ENCODE measurements at regions not wholly inside any gene's neighbourhood (a gene's known extent, or its start where the extent isn't known, plus 50 kb on each side); places are given as distances from the start of the nearest gene placed in this dataset.

GRCh38 chr10:113278664-113279063 lies 274.2 kb upstream of the HABP2 start:
- Histone ChIP-seq H4K20me1 (ENCODE audit: insufficient read depth) (no peaks in the 10 kb centered on the region), H3K27ac (no peak overlapping the region), H3K4me1 (replicated peaks; ENCODE audit: insufficient read depth) (no peaks in the 10 kb centered on the region), H3K79me2 (ENCODE audit: low read depth) (no peaks in the 10 kb centered on the region), H3K4me2 (no peak overlapping the region), H3F3A (ENCODE audit: insufficient read depth, low read depth) (no peaks in the 10 kb centered on the region), H3K27me3 (ENCODE audit: insufficient read depth, low read depth) (no peaks in the 10 kb centered on the region), H2AFZ (no peak overlapping the region), H3K9me3 (ENCODE audit: insufficient read depth, low read depth) (no peaks in the 10 kb centered on the region), H3K36me3 (ENCODE audit: low read depth) (no peaks in the 10 kb centered on the region), H3K9me2 (ENCODE audit: insufficient read depth) (no peaks in the 10 kb centered on the region), H3K4me3 (no peak overlapping the region)
- POLR2A ChIA-PET (ENCODE audit: unreplicated experiment) = no interaction called here
- CTCF ChIA-PET = no interaction called here
- no peak for DNase-seq
- intact Hi-C loops (cut with micrococcal nuclease; ENCODE audit: unreplicated experiment) = no loop called here
- no peak for TF ChIP-seq CTCF (conservative IDR thresholded peaks at IDR 0.05)
- no peak for TF ChIP-seq EZH2 (IDR thresholded peaks at IDR 0.05; ENCODE audit: low read depth)
- BruUV-seq (replicated peaks) = no TSS peak

GRCh38 chr10:113279262-113279661 lies 273.6 kb upstream of the HABP2 start:
- Histone ChIP-seq H3F3A (ENCODE audit: insufficient read depth, low read depth) (no peaks in the 10 kb centered on the region), H2AFZ (no peak overlapping the region), H4K20me1 (ENCODE audit: insufficient read depth) (no peaks in the 10 kb centered on the region), H3K4me3 (no peak overlapping the region), H3K4me1 (replicated peaks; ENCODE audit: insufficient read depth) (no peaks in the 10 kb centered on the region), H3K9me2 (ENCODE audit: insufficient read depth) (no peaks in the 10 kb centered on the region), H3K4me2 (no peak overlapping the region), H3K27me3 (ENCODE audit: insufficient read depth, low read depth) (no peaks in the 10 kb centered on the region), H3K36me3 (ENCODE audit: low read depth) (no peaks in the 10 kb centered on the region), H3K9me3 (ENCODE audit: insufficient read depth, low read depth) (no peaks in the 10 kb centered on the region), H3K79me2 (ENCODE audit: low read depth) (no peaks in the 10 kb centered on the region), H3K27ac (no peak overlapping the region)
- intact Hi-C loops (cut with micrococcal nuclease; ENCODE audit: unreplicated experiment) = no loop called here
- POLR2A ChIA-PET (ENCODE audit: unreplicated experiment) = no interaction called here
- BruUV-seq (replicated peaks) = no TSS peak
- TF ChIP-seq CTCF (conservative IDR thresholded peaks at IDR 0.05) = no peak
- TF ChIP-seq EZH2 (IDR thresholded peaks at IDR 0.05; ENCODE audit: low read depth) = no peak
- CTCF ChIA-PET = no interaction called here
- DNase-seq = no peak

- DNase-seq = no peak
- BruUV-seq (replicated peaks) = no TSS peak
- POLR2A ChIA-PET (ENCODE audit: unreplicated experiment) = no interaction called here
- intact Hi-C loops (cut with micrococcal nuclease; ENCODE audit: unreplicated experiment) = no loop called here
- Histone ChIP-seq H3K9me3 (ENCODE audit: insufficient read depth, low read depth) (no peaks in the 10 kb centered on the region), H3F3A (ENCODE audit: insufficient read depth, low read depth) (no peaks in the 10 kb centered on the region), H3K4me1 (replicated peaks; ENCODE audit: insufficient read depth) (no peaks in the 10 kb centered on the region), H3K79me2 (ENCODE audit: low read depth) (no peaks in the 10 kb centered on the region), H3K4me3 (no peak overlapping the region), H3K9me2 (ENCODE audit: insufficient read depth) (no peaks in the 10 kb centered on the region), H2AFZ (no peak overlapping the region), H3K36me3 (ENCODE audit: low read depth) (no peaks in the 10 kb centered on the region), H3K4me2 (no peak overlapping the region), H4K20me1 (ENCODE audit: insufficient read depth) (no peaks in the 10 kb centered on the region), H3K27ac (no peak overlapping the region), H3K27me3 (ENCODE audit: insufficient read depth, low read depth) (no peaks in the 10 kb centered on the region)
- CTCF ChIA-PET = no interaction called here
- no peak for TF ChIP-seq EZH2 (IDR thresholded peaks at IDR 0.05; ENCODE audit: low read depth)
- no peak for TF ChIP-seq CTCF (conservative IDR thresholded peaks at IDR 0.05)
Observed at GRCh38 chr10:113282564-113282963, 270.3 kb upstream of the HABP2 start.

Data from PC-9 (cell line).